ENCODE measurements at regions not wholly inside any gene's neighbourhood (a gene's known extent, or its start where the extent isn't known, plus 50 kb on each side); places are given as distances from the start of the nearest gene placed in this dataset.

DNA sequence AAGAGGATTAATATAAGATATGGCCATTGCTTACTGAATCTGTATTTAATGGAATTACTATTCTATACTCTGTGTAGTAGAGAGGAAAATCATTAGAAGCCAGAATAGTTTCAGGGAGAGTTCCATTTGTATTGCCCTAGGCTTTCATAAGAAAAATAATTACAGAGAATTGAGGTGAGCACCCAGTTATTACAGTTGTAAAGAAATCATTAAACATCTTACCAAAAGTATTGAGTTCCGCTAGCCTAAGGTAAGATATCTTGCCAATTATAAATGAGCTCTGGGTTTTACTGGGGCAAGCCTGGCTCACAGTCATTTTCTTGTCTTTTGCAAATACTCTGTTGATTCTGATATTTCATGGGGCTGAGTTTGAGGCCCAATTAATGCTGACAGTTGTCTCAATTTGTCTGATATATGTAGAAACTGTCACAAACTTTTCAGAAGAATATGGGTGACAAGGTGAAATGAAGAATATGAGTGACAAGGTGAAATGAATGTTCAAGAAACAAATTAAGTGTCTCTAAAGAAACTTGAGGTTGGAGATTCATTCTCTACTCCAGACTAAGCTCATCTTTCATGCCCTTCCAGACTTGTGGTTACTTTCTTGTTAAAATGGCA, 127.8 kb downstream of the PTGER3 start:
- Histone ChIP-seq H3K79me2 (ENCODE audit: control insufficient read depth, insufficient read depth, low read length) (no peaks in the 10 kb centered on the region), H2BK15ac (replicated peaks; ENCODE audit: low read depth) (no peak overlapping the region), H3K4me2 (ENCODE audit: low read length) (no peak overlapping the region), H3K4ac (ENCODE audit: low read depth, low read length) (no peak overlapping the region), H2AK5ac (ENCODE audit: low read length) (no peak overlapping the region), H3K56ac (ENCODE audit: low read length) (no peak overlapping the region), H3K4me3 (ENCODE audit: low read length) (no peak overlapping the region), H2BK120ac (ENCODE audit: low read depth, low read length) (no peak overlapping the region), H3K27me3 (ENCODE audit: insufficient read depth, low read length, poor library complexity) (no peaks in the 10 kb centered on the region), H3K79me1 (ENCODE audit: low read length) (no peaks in the 10 kb centered on the region), H3K4me1 (ENCODE audit: control insufficient read depth, low read depth, low read length) (no peaks in the 10 kb centered on the region), H3K23ac (ENCODE audit: low read length) (no peak overlapping the region), H3K27ac (ENCODE audit: low read depth, low read length) (no peak overlapping the region), H4K8ac (ENCODE audit: low read depth, low read length) (no peak overlapping the region), H4K5ac (ENCODE audit: low read length) (no peak overlapping the region), H3K18ac (ENCODE audit: low read length) (no peak overlapping the region), H3K9ac (ENCODE audit: low read length) (no peak overlapping the region), H3K36me3 (ENCODE audit: control insufficient read depth, insufficient read depth, low read length) (no peaks in the 10 kb centered on the region), H2BK5ac (ENCODE audit: low read length) (no peak overlapping the region)
- DNase-seq, result no peak
- no CpG with 5 or more reads among the region's 1 CpG for WGBS (ENCODE audit: extremely low coverage, insufficient coverage, low lambda C conversion rate)
